Breast epithelium (tissue), 4 donors: ENCODE measurements at regions not wholly inside any gene's neighbourhood (a gene's known extent, or its start where the extent isn't known, plus 50 kb on each side); places are given as distances from the start of the nearest gene placed in this dataset.

Experiments used
- DNase-seq, 2 donors: peaks; one replicate each; pipeline ENCODE4 v3.0.0-alpha.2; 2019; ENCODE audit warnings: low spot score in 2 of 2
- H3K27ac ChIP-seq, 2 donors: fragments of 200-600 bp; sonication (generic) in 1 of 2; one replicate each; pipeline ENCODE4 v1.5.1; 2016 to 2019; ENCODE audit warnings: mild to moderate bottlenecking in 1 of 2
- H3K27me3 ChIP-seq, 2 donors: fragments of 200-600 bp; sonication (generic) in 1 of 2; one replicate each; pipeline versions ENCODE4 v1.5.1 to v1.6.0; 2017 to 2019; ENCODE audit warnings: control low read depth in 1 of 2, mild to moderate bottlenecking in 1 of 2
- H3K36me3 ChIP-seq: fragments of 200-600 bp; one replicate; pipeline ENCODE4 v1.5.1; 2019
- H3K4me1 ChIP-seq, 2 donors: fragments of 200-600 bp; sonication (generic); one replicate each; pipeline ENCODE4 v1.5.1; 2016 to 2019; ENCODE audit warnings: control low read depth in 1 of 2
- H3K4me3 ChIP-seq, 3 donors: fragments of 200-600 bp; sonication (generic); 1 replicate in 2 of 3; 2 replicates in 1 of 3; pipeline ENCODE4 v1.5.1; 2016 to 2019; ENCODE audit warnings: mild to moderate bottlenecking in 3 of 3, moderate library complexity in 2 of 3
- H3K9me3 ChIP-seq, 2 donors: fragments of 200-600 bp; sonication (generic) in 1 of 2; one replicate each; pipeline ENCODE4 v1.5.1; 2016 to 2019; ENCODE audit warnings: control low read depth in 1 of 2
- POLR2A ChIP-seq: fragments of 450-650 bp; IDR thresholded peaks from one replicate; pipeline ENCODE4 v1.6.1; 2016; ENCODE audit warnings: antibody characterized with exemption, mild to moderate bottlenecking, moderate library complexity
- POLR2AphosphoS5 ChIP-seq, 3 donors: sonication (generic); formaldehyde crosslinking; IDR thresholded peaks; one replicate each; pipeline ENCODE4 v1.6.1; 2017; ENCODE audit warnings: antibody characterized with exemption in 3 of 3
- intact Hi-C: fragments of 100-400 bp; cut with DNase I; formaldehyde crosslinking; loops from one replicate; pipeline ENCODE4 v1.15.1; 2023; ENCODE audit warnings: low total_unique reads
- TF ChIP-seq, protein P1 (sequence below), 3 donors: fragments of 450-650 bp; IDR thresholded peaks; one replicate each; pipeline ENCODE4 v1.5.1; 2016 to 2017; ENCODE audit warnings: antibody characterized with exemption in 3 of 3, mild to moderate bottlenecking in 3 of 3, moderate library complexity in 3 of 3

DNA sequence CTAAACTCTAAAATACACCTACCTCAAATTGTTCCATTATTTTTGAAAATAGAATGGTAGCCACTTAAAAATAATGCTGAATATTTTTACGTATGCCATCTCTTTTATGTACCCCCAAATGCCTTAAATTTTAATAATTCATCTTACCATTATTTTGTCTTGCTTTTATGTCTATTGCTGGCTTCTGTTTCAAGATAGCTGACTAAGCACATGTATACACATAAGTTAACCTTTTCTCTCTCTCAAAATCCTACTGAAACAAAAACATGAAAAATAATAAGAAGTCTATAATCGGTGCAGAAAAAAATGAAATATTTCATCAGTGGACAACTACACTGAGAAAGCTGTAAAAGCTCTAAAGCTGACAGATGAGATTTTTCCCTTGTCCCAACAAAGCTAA lies 652.0 kb upstream of the ZNF608 start:
- no peaks in the 10 kb centered on the region for H3K36me3 ChIP-seq
- intact Hi-C loops, result no loop called here
- H3K4me3 ChIP-seq, result no peak overlapping the region
- no peak overlapping the region for H3K27ac ChIP-seq
- no peaks in the 10 kb centered on the region for H3K4me1 ChIP-seq
- no peak for TF ChIP-seq POLR2AphosphoS5 (IDR thresholded peaks at IDR 0.05)
- TF ChIP-seq, protein P1, sequence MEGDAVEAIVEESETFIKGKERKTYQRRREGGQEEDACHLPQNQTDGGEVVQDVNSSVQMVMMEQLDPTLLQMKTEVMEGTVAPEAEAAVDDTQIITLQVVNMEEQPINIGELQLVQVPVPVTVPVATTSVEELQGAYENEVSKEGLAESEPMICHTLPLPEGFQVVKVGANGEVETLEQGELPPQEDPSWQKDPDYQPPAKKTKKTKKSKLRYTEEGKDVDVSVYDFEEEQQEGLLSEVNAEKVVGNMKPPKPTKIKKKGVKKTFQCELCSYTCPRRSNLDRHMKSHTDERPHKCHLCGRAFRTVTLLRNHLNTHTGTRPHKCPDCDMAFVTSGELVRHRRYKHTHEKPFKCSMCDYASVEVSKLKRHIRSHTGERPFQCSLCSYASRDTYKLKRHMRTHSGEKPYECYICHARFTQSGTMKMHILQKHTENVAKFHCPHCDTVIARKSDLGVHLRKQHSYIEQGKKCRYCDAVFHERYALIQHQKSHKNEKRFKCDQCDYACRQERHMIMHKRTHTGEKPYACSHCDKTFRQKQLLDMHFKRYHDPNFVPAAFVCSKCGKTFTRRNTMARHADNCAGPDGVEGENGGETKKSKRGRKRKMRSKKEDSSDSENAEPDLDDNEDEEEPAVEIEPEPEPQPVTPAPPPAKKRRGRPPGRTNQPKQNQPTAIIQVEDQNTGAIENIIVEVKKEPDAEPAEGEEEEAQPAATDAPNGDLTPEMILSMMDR (IDR thresholded peaks at IDR 0.05), result no peak
- H3K27me3 ChIP-seq, result no peaks in the 10 kb centered on the region
- H3K9me3 ChIP-seq, result no peaks in the 10 kb centered on the region
- no peak for DNase-seq

DNA sequence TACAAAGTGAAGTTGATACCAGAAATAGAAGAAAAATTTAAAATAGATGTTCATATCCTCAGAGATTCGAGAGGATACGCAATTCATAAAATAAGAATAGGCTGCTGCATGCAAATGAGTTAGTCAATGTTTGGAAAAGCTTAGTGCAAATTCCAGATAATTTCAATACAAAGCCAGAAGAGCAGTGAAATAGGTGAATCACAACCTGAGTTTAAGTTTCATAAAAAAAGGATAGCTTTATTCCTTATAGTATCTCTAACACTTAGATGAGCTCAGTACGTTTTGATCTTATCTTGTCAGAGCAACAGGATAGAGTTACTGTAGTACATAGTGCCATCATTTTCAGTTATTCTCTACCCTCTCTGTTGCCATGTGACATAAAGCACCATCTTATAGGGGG lies 653.4 kb upstream of the ZNF608 start:
- TF ChIP-seq, protein P1 (IDR thresholded peaks at IDR 0.05), result no peak
- TF ChIP-seq POLR2AphosphoS5 (IDR thresholded peaks at IDR 0.05) (no peak), POLR2A (no peak)

DNA sequence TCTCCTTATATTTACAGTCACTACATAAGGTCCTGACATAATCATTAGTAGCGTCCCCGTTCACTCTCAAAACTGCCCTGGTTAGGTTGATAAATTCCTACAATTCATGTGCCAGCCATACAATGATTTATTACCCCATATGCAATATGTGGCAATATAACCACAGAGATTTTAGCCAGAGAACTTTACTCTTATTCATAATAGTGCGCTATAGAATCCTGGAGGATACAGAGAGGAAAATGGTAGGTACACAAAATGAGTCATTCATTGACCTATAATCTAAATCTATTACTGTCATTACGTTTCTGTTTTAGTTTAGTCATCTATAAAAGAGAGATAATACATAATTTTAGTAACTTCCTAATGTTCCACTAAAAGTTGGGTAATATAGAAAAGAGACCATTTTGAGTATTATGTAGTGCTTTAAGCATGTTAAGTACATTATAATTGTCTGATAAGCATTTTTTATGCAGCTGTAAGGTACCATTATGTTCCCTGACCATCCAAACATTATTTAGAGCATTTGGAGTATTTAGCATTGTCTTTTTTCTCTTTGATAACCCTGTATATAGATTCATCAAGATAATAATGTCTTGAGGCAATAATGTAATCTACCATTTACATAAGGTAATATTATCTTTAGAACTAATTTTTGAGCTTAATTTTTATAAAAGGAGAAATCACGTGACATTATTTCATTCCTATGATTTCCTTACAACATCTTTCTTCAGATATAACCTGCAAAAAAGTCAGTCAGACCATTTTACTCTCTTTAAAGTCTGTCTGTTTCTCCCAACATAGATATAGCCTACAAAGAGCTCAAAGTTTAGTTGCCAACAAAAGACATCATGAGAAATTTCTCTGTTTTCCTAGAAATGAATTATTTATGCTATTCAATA lies 655.5 kb upstream of the ZNF608 start:
- Histone ChIP-seq H3K4me1 (no peaks in the 10 kb centered on the region), H3K36me3 (no peaks in the 10 kb centered on the region), H3K27ac (no peak overlapping the region), H3K9me3 (no peaks in the 10 kb centered on the region), H3K4me3 (no peak overlapping the region), H3K27me3 (no peaks in the 10 kb centered on the region)
- intact Hi-C loops, result no loop called here
- TF ChIP-seq POLR2AphosphoS5 (IDR thresholded peaks at IDR 0.05), result no peak
- TF ChIP-seq, protein P1 (IDR thresholded peaks at IDR 0.05), result no peak
- TF ChIP-seq POLR2A, result no peak
- DNase-seq, result no peak

More for the DNA sequence above, 653.4 kb upstream of the ZNF608 start:
- no peaks in the 10 kb centered on the region for H3K27me3 ChIP-seq
- no peak overlapping the region for H3K4me3 ChIP-seq
- H3K36me3 ChIP-seq, result no peaks in the 10 kb centered on the region
- no peak overlapping the region for H3K27ac ChIP-seq
- no peaks in the 10 kb centered on the region for H3K9me3 ChIP-seq
- no peak for DNase-seq
- no peaks in the 10 kb centered on the region for H3K4me1 ChIP-seq
- intact Hi-C loops, result no loop called here

DNA sequence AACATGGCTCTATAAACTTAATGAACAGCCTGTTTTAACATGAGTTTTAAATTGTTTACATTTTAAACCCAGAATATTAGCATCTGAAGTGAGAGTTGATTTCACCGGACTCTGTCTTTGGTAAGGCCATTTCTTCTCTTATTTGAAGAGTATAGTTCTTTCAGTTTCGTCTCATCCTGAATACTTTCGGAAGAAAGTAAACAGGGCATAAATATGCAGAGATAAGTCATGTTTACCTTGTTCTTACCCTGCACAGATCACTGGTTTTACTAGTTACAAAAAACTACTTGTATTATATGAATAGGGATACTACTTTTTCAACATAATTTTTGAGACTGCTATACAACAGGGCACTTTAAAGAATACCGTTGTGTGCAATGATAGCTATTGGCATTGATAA lies 656.3 kb upstream of the ZNF608 start:
- intact Hi-C loops, result no loop called here
- DNase-seq, result no peak
- H3K4me1 ChIP-seq, result no peaks in the 10 kb centered on the region
- no peaks in the 10 kb centered on the region for H3K27me3 ChIP-seq
- H3K36me3 ChIP-seq, result no peaks in the 10 kb centered on the region
- H3K27ac ChIP-seq, result no peak overlapping the region
- H3K9me3 ChIP-seq, result no peaks in the 10 kb centered on the region
- no peak overlapping the region for H3K4me3 ChIP-seq
- TF ChIP-seq POLR2AphosphoS5 (IDR thresholded peaks at IDR 0.05), result no peak
- TF ChIP-seq POLR2A, result no peak
- TF ChIP-seq, protein P1 (IDR thresholded peaks at IDR 0.05), result no peak

DNA sequence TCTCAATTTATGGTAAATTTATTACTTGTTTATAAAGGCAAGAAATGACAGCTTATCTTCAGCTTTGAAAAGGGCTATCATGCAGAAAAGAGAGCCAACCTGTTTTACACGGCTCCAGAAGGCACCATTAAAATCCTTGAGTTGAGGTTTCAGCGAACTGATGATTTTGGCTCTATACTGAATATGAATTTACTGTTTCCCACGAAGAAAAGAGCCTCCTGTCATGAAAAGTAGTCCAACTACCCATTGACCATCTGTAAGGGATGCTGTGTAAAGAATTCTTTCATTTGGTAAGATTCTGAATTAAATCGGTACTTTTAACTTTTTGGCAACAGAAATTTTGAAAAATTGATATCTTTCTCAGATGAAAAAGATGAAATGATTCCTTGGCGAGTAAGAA lies 657.6 kb upstream of the ZNF608 start:
- no peaks in the 10 kb centered on the region for H3K9me3 ChIP-seq
- H3K4me3 ChIP-seq, result no peak overlapping the region
- H3K4me1 ChIP-seq, result no peaks in the 10 kb centered on the region
- DNase-seq, result no peak
- no peaks in the 10 kb centered on the region for H3K36me3 ChIP-seq
- no peak for TF ChIP-seq POLR2A
- TF ChIP-seq, protein P1 (IDR thresholded peaks at IDR 0.05), result no peak
- no peak for TF ChIP-seq POLR2AphosphoS5 (IDR thresholded peaks at IDR 0.05)
- H3K27ac ChIP-seq, result no peak overlapping the region
- H3K27me3 ChIP-seq, result no peaks in the 10 kb centered on the region
- intact Hi-C loops, result no loop called here
